NCI-H2107 treated with DMSO at 0.1 percent for 48 hours (cell line): ENCODE measurements at regions not wholly inside any gene's neighbourhood (a gene's known extent, or its start where the extent isn't known, plus 50 kb on each side); places are given as distances from the start of the nearest gene placed in this dataset.

Source experiments
- DNase-seq: peaks from one replicate; lab custom pipeline; 2025; ENCODE audit not compliant: unreplicated experiment; lab: John Stamatoyannopoulos, UW

DNA sequence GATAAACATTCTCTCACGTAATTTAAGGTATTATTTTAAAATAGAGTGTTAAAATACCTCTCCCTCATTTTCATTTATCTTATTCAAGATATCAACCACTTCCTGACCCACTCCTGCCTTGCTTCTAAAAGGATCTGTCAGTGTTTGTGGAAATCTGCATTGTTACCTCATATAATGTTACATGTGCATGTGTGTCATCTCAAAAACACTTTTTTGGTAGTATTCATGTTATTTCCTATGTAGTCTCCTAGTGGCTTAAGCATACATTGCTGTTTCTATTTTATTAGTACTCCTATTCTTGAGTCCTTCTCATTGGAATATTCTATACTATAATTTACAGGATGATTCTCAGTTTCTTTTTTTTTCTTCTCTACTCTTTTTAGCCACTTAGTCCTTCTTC is 1360.7 kb upstream of the CELF2 start:
- DNase-seq = no peak

DNA sequence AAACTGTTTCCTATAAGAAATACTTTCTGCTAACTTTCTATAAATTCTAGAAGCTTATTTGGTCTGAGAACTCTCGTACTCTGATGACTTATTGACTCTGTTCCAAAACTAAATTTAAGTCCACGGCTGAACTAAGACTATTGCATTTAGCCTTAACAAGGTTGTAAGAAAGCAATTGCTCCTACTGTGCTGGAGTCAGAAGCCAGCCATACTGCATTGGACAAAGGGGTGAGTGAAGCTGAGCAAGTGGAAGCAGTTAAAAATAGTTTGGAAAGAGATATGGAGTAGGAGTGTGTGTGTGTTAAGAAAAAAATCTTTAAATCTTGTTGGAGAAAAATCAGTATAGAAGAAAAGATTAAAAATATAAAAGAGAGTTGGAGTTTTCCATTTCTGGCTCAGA is 1360.1 kb upstream of the CELF2 start:
- DNase-seq = no peak

DNA sequence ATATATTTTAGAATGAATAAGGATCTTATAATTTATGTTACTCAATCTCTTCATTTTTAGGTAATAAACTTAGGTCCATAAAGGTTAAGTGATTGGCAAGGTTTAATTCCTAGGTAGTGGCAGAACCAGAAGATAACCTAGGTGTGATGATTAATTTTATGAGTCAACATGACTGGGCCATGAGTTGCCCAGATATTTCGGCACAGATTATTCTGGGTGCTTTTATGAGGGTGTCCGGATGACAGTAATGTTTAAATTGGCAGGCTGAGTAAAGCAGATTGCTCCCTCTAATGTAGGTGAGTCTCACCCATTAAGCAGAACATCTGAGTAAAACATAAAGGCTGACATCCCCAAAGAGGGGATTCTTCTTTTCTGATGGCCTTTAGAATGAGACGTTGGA is 1349.3 kb upstream of the CELF2 start:
- no peak for DNase-seq

DNA sequence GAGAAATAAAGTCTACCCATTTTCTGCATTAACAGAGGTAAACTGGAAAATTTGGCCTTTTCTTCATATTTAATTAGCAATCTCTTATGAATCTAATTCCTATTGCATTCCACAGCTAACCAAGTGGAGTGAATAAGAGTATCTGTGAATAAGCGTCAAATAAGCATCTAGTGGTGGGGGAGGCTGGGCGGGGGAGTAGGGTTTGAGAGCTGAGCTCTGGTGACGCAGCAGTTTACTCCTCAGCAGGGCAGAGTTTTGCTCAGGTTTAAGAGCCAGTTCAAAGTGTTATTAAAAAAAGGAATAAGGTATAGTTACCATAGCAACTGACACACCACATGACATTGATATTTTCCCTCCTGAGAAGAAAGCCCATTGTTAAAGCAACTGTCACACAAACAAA is 1346.8 kb upstream of the CELF2 start:
- DNase-seq = no peak

DNA sequence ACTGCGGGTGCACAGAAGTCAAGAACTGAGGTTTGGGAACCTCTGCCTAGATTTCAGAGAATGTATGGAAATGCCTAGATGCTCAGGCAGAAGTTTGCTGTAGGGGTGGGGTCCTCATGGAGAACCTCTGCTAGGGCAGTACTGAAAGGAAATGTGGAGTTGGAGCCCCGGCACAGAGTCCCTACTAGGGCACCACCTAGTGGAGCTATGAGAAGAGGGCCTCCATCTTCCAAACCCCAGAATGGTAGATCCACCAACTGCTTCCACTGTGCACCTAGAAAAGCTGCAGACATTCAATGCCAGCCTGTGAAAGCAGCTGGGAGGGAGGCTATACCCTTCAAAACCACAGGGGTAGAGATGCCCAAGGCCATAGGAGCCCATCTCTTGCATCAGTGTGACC is 1336.0 kb upstream of the CELF2 start:
- no peak for DNase-seq

DNA sequence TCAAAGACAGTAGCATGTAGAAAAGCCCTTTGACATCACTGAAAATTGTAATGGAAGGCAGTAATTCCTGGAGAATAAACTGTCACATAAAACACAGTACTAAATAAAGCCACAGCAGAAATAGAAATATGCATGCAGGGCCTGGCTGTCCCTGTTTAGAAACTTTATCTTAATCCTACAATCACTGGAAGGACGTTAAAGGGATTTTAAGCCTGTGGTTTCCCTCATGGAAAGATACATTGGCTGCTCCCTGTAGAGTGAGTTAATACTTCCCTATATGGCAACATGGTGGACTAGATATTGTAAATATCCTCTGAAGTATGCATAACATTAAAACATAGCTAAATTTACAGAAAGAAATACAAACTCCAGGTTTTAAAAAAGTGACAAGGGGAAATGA is 1334.9 kb upstream of the CELF2 start:
- DNase-seq = no peak

DNA sequence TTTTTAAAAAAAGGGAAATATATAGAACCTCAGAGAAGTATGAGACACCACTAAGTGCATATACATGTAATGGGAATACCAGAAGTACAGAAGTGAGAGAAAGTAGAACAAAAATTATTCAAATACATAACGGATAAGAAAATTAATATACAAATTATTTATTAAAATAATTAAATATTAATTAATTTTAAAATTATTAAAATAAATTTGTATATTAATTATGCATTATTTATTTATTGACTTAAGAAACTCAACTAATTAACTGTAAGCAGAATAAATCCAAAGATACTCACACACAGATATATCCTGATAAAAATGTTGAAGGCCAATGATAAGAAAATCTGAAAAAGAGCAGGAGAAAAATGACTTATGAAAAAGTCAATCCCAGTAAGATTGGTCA is 1333.5 kb upstream of the CELF2 start:
- DNase-seq = no peak

DNA sequence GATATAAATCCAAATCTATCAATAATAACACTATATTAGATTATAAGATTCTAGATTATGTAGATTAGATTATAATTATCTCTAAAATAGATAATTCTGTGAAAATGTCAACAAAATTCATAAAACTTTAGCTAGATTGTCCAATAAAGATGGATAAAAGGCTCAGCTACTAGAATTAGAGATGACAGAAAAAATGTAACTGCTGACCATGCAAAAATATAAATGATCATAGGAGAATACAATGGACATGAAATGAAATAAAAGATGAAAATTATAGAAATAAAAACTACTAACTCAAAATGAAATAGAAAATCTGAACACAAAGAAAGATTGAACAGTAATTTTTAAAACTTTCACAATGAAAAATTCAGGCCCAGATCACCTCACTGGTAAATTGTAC is 1332.1 kb upstream of the CELF2 start:
- DNase-seq = no peak

DNA sequence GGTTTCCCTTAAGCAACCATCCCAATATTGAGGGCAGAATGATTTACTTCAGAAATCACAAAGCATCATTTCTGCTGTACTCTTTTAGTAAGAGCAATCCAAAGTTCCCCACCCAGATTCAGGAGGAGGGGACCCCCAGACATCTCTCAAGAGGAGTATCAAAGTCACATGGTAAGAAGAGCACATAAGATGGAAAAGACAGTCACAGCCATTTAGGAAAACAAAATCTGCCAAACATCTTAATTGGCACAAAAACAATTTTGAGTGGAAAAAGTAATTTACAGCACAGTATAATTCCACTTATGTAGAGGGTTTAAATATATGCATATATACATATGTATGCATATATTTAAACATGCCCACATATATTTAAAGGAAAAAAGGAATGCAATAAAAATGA is 1329.0 kb upstream of the CELF2 start:
- no peak for DNase-seq

DNA sequence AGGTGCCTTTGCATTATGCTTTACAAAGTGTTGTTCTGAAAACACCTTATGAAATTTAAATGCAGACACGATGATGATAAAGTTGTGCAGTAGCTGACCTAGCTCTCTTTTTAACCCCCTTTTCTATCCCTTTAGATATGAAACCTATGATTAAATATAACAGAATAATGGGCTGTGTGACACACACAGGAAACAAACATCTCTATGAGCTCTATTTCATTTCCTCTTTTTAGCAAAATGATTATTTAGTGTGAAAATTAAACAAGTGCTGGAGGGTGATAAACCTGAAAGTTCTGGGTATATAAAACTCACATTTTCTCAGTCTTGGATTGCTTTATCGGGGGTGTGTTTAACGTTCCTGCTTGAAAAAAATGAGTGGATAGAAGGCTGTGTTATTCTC is 1310.5 kb upstream of the CELF2 start:
- DNase-seq = no peak

DNA sequence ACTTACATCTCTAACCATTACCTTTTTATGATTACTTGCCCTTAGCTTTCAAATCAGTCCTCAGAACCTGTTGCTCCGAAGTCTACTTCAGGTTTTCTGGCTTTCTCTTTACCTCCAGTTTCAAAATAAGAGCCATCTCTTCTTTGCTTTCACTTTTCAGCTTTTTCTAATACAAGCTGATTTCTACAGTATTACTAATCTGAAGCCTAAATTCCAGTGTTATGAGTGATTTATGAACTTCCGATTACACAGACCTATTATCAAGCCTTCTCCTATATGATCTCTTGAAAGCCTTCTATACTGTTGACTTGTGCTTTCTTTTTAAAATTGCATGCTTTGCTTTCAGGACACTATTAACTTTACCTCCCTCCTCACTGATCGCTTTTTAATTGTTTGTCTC is 1307.8 kb upstream of the CELF2 start:
- DNase-seq = no peak

DNA sequence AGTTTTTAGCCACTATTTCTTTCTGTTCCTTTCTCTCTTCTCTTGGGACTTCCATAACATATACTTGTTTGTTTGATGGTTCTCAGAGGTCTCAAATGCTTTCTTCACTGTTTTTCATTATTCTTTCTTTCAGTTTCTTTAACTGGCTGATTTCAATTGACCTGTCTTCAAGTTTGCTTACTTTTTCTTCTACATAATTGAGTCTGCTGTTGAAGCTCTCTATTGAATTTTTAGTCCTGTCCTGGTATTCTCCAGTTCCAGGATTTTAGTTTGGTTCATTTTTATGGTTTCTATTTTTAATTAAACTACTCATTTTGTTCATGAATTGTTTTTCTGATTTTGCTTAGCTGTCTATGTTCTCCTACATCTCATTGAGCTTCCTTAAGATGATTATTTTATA is 1305.3 kb upstream of the CELF2 start:
- no peak for DNase-seq

DNA sequence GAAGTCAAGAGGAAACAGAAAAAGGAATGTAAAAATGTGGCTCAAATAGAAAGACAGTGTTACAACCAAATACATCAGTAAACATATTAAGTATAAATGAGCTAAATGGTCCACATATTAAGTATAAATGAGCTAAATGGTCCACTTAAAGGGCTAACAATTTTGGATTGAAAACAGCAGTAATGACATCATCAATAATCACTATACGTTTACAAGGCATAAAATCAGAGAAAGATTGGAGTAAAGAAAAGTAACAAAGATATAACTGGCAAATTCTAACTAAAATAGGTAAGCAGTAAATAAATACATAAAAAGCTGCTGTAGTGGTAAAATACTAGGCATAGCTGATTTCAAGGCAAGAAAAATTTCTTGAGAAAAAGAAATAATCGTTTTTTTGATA is 1298.4 kb upstream of the CELF2 start:
- no peak for DNase-seq

DNA sequence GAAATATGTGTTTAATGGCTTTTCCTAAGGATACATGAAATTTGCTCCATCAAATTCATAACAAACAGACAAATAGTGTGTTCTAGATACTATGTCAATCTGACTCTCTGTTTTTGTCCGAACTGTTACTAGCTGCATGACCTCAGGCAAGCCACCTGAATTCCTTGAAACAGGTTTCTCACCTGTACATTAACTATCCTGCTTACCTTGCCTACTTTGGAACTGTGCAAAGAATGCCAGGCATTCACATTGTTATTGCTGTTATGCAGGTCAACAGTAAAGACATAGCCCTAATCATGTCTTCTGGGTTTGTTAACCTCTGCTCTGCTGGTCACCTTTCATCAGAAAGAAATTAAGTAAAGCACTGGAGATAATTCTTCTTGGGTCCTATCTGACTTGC is 1283.9 kb upstream of the CELF2 start:
- DNase-seq = no peak

DNA sequence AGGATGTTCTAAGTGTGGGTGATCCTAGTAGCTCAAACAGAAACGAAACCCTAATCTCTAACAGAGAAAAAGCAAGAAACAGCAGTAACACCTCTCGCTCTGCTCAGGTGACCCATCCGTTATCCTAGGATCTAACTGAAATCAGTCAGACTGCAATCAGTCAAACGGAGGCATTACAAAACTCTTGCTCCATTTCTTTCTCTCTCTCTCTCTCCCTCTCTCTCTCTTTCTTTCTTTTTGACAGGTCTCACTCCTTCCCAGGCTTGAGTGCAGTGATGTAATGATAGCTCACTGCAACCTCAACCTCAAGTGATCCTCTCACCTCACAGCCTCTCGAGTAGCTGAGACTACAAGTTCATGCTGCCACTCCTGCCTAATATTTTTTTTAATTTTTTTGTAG is 1283.5 kb upstream of the CELF2 start:
- no peak for DNase-seq

DNA sequence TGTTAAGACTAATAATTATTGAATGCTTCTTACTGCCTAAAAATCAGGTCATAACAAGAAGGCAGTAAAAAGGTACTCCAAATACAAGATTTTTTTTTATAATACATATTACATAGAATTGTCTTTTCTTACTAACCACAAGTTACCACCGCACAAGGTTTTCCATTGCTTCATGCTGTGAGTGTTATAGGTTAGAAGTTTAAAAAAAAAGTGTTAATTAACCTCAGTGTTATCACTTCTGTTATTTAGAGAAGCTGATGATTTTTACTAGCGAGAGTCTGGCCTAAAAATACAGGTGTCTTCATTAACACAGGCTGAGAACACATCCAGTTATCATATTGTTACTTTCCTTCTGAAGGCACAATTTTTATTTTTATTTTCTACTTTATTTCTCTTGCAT is 1281.9 kb upstream of the CELF2 start:
- no peak for DNase-seq

DNA sequence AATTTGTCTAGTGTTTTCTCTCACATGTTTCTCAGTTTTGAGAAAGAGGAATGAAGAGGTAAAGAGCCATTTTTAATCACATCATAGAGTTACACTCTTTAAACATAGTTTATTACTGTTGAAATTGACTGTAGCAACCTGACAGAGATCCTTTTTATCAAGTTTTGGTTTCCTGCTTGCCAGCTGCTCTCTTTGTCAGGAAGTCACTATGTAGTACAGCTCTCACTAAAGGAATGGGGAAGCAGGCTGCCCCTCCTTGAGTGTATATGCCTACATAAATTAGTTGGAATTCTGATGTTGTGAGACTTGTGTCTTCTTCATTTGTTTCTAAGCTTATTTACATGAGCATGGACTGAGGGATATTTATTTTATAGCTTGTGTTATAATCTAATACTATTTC is 1274.0 kb upstream of the CELF2 start:
- DNase-seq = no peak

DNA sequence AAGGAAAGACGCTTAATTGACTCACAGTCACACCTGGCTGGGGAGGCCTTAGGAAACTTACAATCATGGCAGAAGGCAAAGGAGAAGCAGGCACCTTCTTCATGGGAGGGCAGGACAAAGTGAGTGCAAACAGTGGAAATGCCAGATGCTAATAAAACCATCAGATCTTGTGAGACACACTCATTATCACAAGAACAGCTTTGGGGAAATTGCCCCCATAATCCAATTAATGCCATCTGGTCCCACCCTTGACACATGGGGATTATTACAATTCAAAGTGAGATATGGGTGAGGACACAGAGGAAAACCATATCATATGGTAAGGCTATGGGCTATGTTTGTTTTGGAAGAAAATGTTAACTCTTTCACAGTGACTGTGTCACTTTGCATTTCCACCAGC is 1272.5 kb upstream of the CELF2 start:
- DNase-seq = no peak

DNA sequence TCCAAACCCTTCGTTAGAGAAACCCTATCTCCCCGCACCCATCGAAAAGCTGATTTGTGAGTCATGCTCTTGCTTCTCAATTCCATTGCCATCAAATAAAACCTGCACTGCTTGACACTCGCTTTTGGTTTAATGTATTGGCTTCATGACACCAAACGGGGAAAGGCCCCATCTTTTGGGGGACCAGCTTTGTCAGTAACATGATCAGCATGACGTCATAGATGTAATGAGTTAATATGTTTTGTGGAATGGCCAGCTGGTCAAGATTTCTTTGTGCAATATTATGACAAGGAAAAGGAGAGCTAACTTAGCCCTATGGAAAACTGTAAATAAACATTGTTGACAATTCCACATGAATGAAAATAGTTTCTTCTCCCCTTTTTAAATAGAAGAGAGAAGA is 1260.5 kb upstream of the CELF2 start:
- DNase-seq = no peak

DNA sequence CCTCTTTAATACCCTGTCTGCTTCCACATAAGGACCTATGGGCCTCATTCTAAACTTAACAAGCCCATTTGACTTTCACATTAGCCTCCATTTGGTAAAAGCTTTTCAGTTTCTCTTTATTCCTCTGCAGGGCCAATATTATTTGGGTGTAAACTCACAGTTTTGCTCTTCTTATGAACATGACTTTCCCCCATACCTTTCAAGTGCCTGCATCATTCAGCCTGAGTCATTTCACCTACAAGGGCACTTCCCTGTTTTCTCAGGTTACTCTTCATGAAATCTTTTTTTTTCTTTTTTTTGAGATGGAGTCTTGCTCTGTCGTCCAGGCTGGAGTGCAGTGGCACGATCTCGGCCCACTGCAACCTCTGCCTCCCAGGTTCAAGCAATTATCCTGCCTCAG is 1258.1 kb upstream of the CELF2 start:
- no peak for DNase-seq

DNA sequence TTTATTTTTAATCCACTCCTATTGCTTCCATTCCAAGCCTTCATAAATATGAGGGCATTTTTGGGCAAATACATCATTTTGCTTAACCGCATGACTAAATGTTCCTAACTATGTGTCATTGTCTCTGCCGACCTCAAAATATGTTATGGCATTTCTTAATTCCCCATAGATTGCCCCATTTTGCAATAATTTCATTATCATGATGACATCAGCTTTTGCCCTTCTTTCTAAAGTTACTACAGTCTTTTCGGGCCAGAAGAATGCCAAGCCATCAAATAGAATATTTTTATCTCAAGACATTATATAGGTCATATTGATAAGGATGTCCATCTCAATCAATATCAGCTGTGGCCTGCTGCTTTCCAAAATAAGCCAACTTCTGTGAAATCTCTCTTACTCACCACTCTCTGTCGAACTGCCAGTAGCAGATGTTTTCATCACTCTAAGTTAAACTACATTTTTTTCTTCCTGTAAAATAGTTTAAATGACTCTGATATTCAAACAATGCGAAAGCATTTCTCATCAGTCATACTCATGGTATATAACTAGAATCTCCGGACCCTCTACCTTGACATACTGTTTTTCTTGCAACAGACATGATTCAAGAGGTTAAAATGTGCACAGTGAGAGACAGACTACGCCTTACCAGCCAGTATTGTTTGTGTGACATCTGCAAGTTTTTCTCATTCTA is 1254.6 kb upstream of the CELF2 start:
- no peak for DNase-seq

DNA sequence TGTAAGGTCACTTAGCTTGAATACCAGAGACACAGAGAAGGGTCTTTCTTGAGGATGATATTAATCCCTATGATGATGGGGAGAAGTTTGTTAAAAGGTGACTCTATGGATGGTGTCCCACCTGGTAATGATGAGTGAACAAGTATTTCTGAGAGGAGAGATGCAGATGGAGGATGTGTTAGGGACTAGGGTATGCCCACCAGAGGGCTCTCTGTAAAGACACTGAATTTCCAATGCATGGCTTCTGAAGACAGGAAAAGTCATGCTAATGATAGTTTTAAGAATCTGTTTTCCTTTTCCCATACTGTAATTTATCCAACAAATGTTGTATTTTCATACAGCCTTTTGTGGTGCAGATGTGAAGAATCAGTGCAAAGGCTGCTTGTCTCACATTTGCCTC is 1250.9 kb upstream of the CELF2 start:
- DNase-seq = no peak

DNA sequence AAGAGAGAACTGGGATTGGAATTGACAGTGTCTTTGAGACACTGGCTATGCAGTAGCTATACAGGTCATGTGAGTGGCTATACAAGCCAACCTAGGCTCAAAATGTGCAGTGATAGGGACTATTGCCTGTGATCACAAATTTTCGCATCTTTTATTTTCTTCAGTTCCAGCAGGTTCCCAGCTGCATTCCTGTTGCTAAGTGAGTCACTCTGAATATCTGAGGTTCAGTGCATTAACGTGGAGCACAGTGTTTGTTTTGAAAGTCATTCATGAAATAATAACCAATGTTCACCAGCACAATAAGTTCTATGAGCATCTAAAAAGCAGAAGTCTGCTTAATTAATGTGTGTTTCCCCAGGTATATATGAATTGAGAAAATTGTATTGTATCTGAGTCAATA is 1236.0 kb upstream of the CELF2 start:
- no peak for DNase-seq

DNA sequence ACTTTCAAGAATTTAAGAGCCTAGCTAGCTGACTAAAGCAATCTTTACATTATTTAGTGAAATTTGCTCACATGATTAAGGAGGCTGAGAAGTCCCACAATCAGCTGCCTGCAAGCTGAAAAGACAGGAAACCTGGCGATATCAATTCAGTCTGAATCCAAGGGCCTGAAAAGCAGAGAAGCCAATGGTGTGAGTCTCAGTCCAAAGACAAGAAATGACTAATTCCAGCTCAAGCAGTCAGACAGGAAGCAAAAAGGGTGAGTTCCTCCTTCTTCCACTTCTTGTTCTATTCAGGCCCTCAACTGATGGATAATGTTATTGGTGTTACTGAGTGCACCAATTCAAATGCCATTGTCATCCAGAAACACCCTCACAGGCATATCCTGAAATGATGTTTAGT is 1231.6 kb upstream of the CELF2 start:
- no peak for DNase-seq
